Tibial artery (tissue), 4 donors: ENCODE measurements at regions not wholly inside any gene's neighbourhood (a gene's known extent, or its start where the extent isn't known, plus 50 kb on each side); places are given as distances from the start of the nearest gene placed in this dataset.

Experiments
- DNase-seq, 2 donors: peaks; one replicate each; pipeline ENCODE4 v3.0.0-alpha.2; 2019
- H3K27ac ChIP-seq, 2 donors: fragments of 200-600 bp; sonication (generic) in 1 of 2; 1 replicate in 1 of 2; 2 replicates in 1 of 2; pipeline ENCODE4 v1.5.1; 2018 to 2019; ENCODE audit warnings: mild to moderate bottlenecking in 1 of 2
- H3K27me3 ChIP-seq, 2 donors: fragments of 200-600 bp; sonication (generic) in 1 of 2; one replicate each; pipeline versions ENCODE4 v1.5.1 to v1.6.0; 2016 to 2019
- H3K36me3 ChIP-seq, 3 donors: fragments of 200-600 bp; sonication (generic) in 2 of 3; one replicate each; pipeline ENCODE4 v1.5.1; 2016 to 2019; ENCODE audit warnings: mild to moderate bottlenecking in 2 of 3
- H3K4me1 ChIP-seq, 4 donors: fragments of 200-600 bp; sonication (generic) in 2 of 4; 1 replicate in 3 of 4; 2 replicates in 1 of 4; pipeline ENCODE4 v1.5.1; 2016 to 2019
- H3K4me3 ChIP-seq, 2 donors: fragments of 200-600 bp; sonication (generic) in 1 of 2; 1 replicate in 1 of 2; 2 replicates in 1 of 2; pipeline ENCODE4 v1.5.1; 2018 to 2019; ENCODE audit warnings: mild to moderate bottlenecking in 2 of 2
- H3K9me3 ChIP-seq, 3 donors: fragments of 200-600 bp; sonication (generic) in 1 of 3; one replicate each; pipeline ENCODE4 v1.5.1; 2016 to 2019
- CTCF ChIP-seq, 2 experiments: fragments of 200-600 bp in 1 of 2; fragments of 450-650 bp in 1 of 2; IDR thresholded peaks; one replicate each; pipeline ENCODE4 v1.5.1; 2017 to 2019; ENCODE audit warnings: antibody characterized with exemption in 2 of 2, mild to moderate bottlenecking in 1 of 2, moderate library complexity in 1 of 2
- intact Hi-C: fragments of 100-400 bp; cut with DNase I; formaldehyde crosslinking; loops from one replicate; pipeline ENCODE4 v1.15.0; 2023; ENCODE audit warnings: low total_unique reads

GRCh38 chr3:174725303-174725702 is 133.8 kb upstream of the NAALADL2 start:
- Histone ChIP-seq H3K4me3 (no peak overlapping the region), H3K27me3 (no peaks in the 10 kb centered on the region), H3K27ac (no peak overlapping the region), H3K36me3 (no peaks in the 10 kb centered on the region), H3K9me3 (no peaks in the 10 kb centered on the region), H3K4me1 (no peaks in the 10 kb centered on the region)
- DNase-seq, result no peak
- intact Hi-C loops, result no loop called here
- TF ChIP-seq CTCF (IDR thresholded peaks at IDR 0.05), result no peak

- H3K36me3 ChIP-seq, result no peaks in the 10 kb centered on the region
- TF ChIP-seq CTCF (IDR thresholded peaks at IDR 0.05), result no peak
- no peak for DNase-seq
- H3K27me3 ChIP-seq, result no peaks in the 10 kb centered on the region
- H3K9me3 ChIP-seq, result peaks cover 0 to 4% (median 0%) of the 10 kb centered on the region in 3 donors
- no peaks in the 10 kb centered on the region for H3K4me1 ChIP-seq
- H3K4me3 ChIP-seq, result no peak overlapping the region
- no peak overlapping the region for H3K27ac ChIP-seq
- intact Hi-C loops, result no loop called here
Observed at GRCh38 chr3:174737966-174738365, 121.2 kb upstream of the NAALADL2 start.

GRCh38 chr3:174749143-174749542 is 110.0 kb upstream of the NAALADL2 start:
- intact Hi-C loops, result no loop called here

GRCh38 chr3:174755833-174756829 is 103.0 kb upstream of the NAALADL2 start:
- no peaks in the 10 kb centered on the region for H3K36me3 ChIP-seq
- H3K27me3 ChIP-seq, result no peaks in the 10 kb centered on the region
- H3K4me1 ChIP-seq, result no peaks in the 10 kb centered on the region
- intact Hi-C loops, result no loop called here
- peaks cover 0 to 7% (median 0%) of the 10 kb centered on the region in 3 donors for H3K9me3 ChIP-seq
- DNase-seq, result no peak
- no peak for TF ChIP-seq CTCF (IDR thresholded peaks at IDR 0.05)
- no peak overlapping the region for H3K27ac ChIP-seq
- H3K4me3 ChIP-seq, result no peak overlapping the region

More at GRCh38 chr3:174749143-174749542, 110.0 kb upstream of the NAALADL2 start:
- no peaks in the 10 kb centered on the region for H3K4me1 ChIP-seq
- no peaks in the 10 kb centered on the region for H3K27me3 ChIP-seq
- TF ChIP-seq CTCF (IDR thresholded peaks at IDR 0.05), result no peak
- H3K9me3 ChIP-seq, result peaks cover 0 to 16% (median 0%) of the 10 kb centered on the region in 3 donors
- H3K27ac ChIP-seq, result no peak overlapping the region
- H3K36me3 ChIP-seq, result no peaks in the 10 kb centered on the region
- DNase-seq, result no peak
- H3K4me3 ChIP-seq, result no peak overlapping the region

- Histone ChIP-seq H3K36me3 (no peaks in the 10 kb centered on the region), H3K27me3 (no peaks in the 10 kb centered on the region), H3K9me3 (peaks cover 0 to 4% (median 0%) of the 10 kb centered on the region in 3 donors), H3K27ac (no peak overlapping the region), H3K4me3 (no peak overlapping the region), H3K4me1 (no peaks in the 10 kb centered on the region)
- intact Hi-C loops, result no loop called here
- TF ChIP-seq CTCF (IDR thresholded peaks at IDR 0.05), result no peak
- no peak for DNase-seq
Observed at GRCh38 chr3:174758943-174759342, 100.2 kb upstream of the NAALADL2 start.
